Mammary epithelial cell (primary cell): ENCODE measurements at regions not wholly inside any gene's neighbourhood (a gene's known extent, or its start where the extent isn't known, plus 50 kb on each side); places are given as distances from the start of the nearest gene placed in this dataset.

Experiments used
- CTCF ChIP-seq, 2 donors: IDR thresholded peaks in 1 of 2; conservative IDR thresholded peaks in 1 of 2; 2 replicates each; pipeline ENCODE4 v1.5.1; 2011 to 2012; ENCODE audit warnings: inconsistent platforms in 2 of 2, low read length in 2 of 2, mild to moderate bottlenecking in 2 of 2, control low read depth in 1 of 2, low read depth in 1 of 2; ENCODE audit not compliant: insufficient read depth in 1 of 2; ENCODE audit errors: extremely low read depth in 1 of 2
- EZH2 ChIP-seq: IDR thresholded peaks from 2 replicates; pipeline ENCODE4 v1.6.1; 2012; ENCODE audit warnings: low read length, inconsistent platforms, borderline replicate concordance

GRCh38 chr5:2188661-2189060 lies 305.9 kb upstream of the IRX4 start:
- TF ChIP-seq CTCF (conservative IDR thresholded peaks at IDR 0.05 in 1 of 2, IDR thresholded peaks at IDR 0.05 in 1 of 2; ENCODE audit: extremely low read depth in 1 of 2, insufficient read depth in 1 of 2, low read depth in 1 of 2, low read length in 2 of 2) (no peak), EZH2 (no peak)
